OCI-LY3 (cell line): ENCODE measurements at regions not wholly inside any gene's neighbourhood (a gene's known extent, or its start where the extent isn't known, plus 50 kb on each side); places are given as distances from the start of the nearest gene placed in this dataset.
A peak's percentile ranks its signal among the peaks of the same experiment; 100 is the strongest.

Source experiments
- CTCF ChIP-seq: fragments of 200-600, 300-600 bp; sonication (generic); IDR thresholded peaks from 2 replicates; pipeline ENCODE4 v1.5.1; 2014; ENCODE audit warnings: antibody characterized with exemption, low read length, low read depth
- EZH2phosphoT487 ChIP-seq: fragments of 200-600 bp; shearing (Covaris generic); IDR thresholded peaks from 2 replicates; pipeline ENCODE4 v1.6.1; 2018; ENCODE audit warnings: antibody characterized with exemption, mixed run types, low read depth

- peak; percentile 34 for TF ChIP-seq CTCF
- no peak for TF ChIP-seq EZH2phosphoT487
Measured at GRCh38 chr4:104352211-104352610, 142.5 kb downstream of the CXXC4 start.
